HTR-8/SVneo (cell line): ENCODE measurements at regions not wholly inside any gene's neighbourhood (a gene's known extent, or its start where the extent isn't known, plus 50 kb on each side); places are given as distances from the start of the nearest gene placed in this dataset.
A peak's percentile ranks its signal among the peaks of the same experiment; 100 is the strongest.

ENCODE experiments used
- DNase-seq: peaks from one replicate; pipeline ENCODE4 v3.0.0; 2011; ENCODE audit warnings: low spot score, mixed read lengths; ENCODE audit not compliant: insufficient read length
- FAIRE-seq: peaks from 2 replicates; lab custom pipeline; 2011; peaks lifted over from hg19 to GRCh38; lab: Jason Lieb, UNC

DNA sequence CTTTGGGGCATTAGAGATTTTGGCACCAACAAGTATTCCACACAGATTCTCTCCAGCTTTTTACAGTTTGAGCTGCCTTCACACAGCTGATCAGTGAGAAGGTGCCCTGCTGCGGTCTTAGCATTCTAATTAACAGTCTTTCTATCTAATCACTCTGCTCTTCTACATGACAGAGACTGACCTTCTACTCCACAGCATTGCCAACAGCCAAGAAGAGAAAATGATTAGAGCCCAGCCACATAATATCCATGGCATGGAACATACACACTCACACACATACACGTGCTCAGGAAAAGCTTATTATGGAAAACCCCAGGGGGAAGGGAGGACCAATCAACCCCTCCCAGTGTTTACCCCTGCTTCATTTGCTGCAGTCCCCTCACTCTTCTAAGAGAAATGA is 76.1 kb upstream of the PPP2R3A start:
- DNase-seq (no peak), FAIRE-seq (no peak)

- no peak for DNase-seq
- FAIRE-seq, result no peak
Observed at GRCh38 chr3:135891121-135891520, 74.4 kb upstream of the PPP2R3A start.

DNA sequence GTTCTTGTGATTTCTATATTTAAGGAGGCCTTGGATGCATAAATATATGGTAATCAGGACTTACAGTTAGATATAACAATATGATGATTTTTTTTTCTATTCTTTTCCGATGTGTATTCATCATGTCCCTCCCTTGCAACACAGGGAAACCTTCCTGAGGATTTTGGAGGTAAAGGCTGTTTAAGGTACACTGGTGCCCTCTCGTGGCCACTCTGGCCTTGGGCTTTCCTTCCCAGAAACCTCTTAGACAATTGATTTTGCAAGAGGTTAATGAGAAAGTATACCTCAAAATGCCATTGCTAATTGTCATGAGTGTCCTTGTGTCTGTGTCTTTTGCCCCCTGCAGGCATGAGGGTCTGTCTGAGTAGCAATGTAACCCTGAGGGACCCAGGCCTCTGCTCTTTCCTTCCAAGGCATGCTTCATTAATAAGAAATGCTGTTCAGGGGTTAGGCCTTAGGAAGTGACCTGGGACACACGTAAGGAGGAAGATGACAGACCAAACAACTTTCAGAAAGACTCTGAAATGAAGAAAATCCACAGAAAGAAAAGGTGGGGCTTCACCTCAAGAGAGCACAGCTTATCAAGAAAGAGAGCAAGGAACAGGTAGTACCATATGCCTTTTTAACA is 70.3 kb upstream of the PPP2R3A start:
- FAIRE-seq, result peak; percentile 63
- DNase-seq, result peak; percentile 52

DNA sequence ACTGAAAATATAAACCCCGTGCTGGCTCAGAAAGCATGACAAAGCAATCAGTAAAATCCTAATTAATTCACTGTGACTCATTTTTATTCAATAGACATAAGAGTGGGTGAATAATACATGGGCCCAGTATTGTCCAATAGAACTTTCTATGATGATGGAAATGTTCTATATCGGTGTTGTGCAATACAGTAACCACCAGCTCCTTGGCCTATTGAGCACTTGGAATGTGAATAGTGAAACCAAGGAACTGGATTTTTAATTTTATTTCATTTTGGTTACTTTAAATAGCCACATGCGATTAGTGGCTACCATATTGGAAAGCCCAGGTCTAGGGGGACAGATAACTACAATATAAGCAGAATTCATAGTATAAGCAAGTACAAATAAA is 69.8 kb upstream of the PPP2R3A start:
- DNase-seq (no peak), FAIRE-seq (no peak)

DNA sequence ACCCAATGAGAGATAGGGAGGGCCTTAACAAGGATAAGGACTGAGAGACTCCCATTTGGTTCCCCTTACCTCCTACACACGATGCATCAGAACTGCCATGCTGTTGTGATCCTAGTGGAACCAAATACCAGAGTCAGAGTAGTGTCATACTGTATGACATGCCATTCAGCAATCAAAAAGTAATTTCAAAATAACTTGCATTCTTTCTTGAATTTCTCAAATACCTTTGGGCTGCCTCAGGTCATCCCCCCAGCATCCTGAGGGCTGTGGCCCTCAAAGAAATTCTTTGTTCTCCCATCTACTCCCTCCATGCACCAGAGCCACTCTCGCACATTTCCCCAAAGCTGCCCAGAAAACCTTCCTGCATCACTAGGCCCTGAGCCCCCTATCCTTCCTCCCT is 68.9 kb upstream of the PPP2R3A start:
- peak; percentile 83 for FAIRE-seq
- DNase-seq, result peak; percentile 10

DNA sequence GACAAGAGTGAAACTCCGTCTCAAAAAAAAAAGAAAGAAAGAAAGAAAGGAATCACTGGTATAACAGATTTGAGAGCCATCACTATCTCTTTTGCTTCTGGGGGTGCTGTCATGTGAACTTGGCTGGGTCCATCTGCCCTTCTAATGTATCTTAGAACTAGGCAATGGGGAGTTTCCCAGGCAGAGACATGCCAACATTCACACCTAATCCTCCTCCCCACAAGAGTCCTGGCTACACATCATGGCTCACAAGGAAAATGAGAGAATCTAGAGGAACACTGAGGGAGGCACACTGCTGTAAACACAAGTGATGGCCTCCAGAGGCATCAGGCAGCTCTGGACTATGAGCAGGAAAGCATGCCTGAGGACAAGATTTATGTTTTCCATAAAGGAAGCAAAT is 67.8 kb upstream of the PPP2R3A start:
- FAIRE-seq (no peak), DNase-seq (no peak)

DNA sequence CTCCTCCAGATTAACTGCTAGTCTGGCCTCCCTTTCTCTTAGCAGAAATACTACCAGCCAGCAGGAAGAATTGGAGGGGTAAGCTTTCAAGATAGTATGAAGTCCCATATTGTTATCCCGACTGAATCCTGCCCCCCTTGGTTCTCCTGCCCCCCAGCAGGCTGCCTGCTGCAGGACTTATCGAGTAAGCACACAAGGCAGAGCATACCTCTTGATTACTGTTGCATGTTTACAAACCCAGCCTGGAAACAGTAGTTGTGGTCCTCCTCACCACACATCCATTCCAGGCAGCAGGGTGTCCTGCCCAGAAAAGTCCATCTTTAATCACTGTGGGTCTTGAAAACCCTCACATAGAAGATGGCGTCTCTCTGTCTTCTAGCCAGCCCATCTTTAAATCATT is 66.8 kb upstream of the PPP2R3A start:
- FAIRE-seq (no peak), DNase-seq (no peak)

GRCh38 chr3:135905058-135905724 is 60.3 kb upstream of the PPP2R3A start:
- FAIRE-seq, result peak; percentile 46
- no peak for DNase-seq

- no peak for DNase-seq
- no peak for FAIRE-seq
Observed at GRCh38 chr3:135907422-135908165, 57.9 kb upstream of the PPP2R3A start.

DNA sequence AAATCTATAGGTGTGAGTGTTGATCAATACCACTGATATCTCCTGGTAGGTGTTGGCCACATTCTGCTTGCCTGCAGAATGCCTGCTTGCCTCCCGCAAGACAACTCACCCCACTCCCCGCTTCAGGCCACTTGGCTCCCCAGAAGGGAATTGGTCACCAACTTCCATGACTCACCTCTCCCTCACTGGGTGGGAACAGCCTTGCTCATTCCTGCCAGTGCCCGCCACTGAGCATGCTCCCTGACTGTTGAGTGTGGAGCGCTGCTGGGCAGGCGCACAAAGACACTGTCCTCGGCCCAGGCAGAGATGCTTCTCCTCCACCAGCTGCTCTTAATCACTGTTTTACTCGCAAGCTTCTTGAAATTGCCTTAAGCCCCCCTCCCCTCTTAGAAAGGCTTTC is 57.3 kb upstream of the PPP2R3A start:
- FAIRE-seq (no peak), DNase-seq (no peak)

DNA sequence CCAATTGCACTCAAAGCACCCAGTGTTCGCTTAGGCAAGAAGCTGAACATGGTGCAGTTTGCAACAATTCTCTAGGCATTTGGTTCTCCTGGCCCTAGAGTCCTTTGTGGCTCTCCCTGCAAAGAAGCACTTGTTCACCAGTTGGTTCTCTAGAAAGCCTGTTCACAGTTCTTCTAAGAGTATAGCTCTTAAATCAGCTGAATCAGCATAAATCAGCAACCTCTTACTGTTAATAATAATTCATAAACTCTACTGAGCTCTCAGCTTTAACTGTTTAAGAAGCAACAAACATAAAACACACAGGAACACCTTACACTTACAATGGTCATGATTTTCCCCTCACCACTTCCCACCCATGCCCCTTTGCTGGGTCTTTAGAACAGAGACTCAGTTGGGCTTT is 56.8 kb upstream of the PPP2R3A start:
- FAIRE-seq, result no peak

GRCh38 chr3:135911110-135911509 is 54.4 kb upstream of the PPP2R3A start:
- FAIRE-seq (no peak), DNase-seq (no peak)

More for the DNA sequence above, 56.8 kb upstream of the PPP2R3A start:
- no peak for DNase-seq

DNA sequence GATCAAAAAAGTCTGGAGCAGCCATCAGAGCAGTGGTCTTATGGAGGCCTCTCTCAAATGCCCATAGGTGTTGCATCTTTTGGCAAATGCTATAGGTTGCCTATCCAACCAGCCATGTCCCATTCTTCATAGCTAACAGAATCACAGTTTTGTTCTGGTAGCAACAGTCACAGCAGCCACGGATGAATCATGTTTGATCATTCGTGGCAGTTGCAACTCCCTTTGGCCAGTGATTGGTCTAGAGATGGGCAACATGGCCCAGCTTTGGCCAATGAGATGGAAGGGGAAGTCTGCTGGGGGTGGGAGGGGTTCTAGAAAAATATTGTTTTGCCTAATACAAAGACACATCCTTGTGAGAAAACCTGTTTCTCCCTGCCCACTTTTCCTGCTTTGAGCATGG is 50.3 kb upstream of the PPP2R3A start:
- peak; percentile 54 for FAIRE-seq
- no peak for DNase-seq
